Mammary epithelial cell (primary cell): ENCODE measurements at regions not wholly inside any gene's neighbourhood (a gene's known extent, or its start where the extent isn't known, plus 50 kb on each side); places are given as distances from the start of the nearest gene placed in this dataset.

Experiments used
- CTCF ChIP-seq, 2 donors: IDR thresholded peaks in 1 of 2; conservative IDR thresholded peaks in 1 of 2; 2 replicates each; pipeline ENCODE4 v1.5.1; 2011 to 2012; ENCODE audit warnings: inconsistent platforms in 2 of 2, low read length in 2 of 2, mild to moderate bottlenecking in 2 of 2, control low read depth in 1 of 2, low read depth in 1 of 2; ENCODE audit not compliant: insufficient read depth in 1 of 2; ENCODE audit errors: extremely low read depth in 1 of 2
- EZH2 ChIP-seq: IDR thresholded peaks from 2 replicates; pipeline ENCODE4 v1.6.1; 2012; ENCODE audit warnings: low read length, inconsistent platforms, borderline replicate concordance

GRCh38 chr21:38979271-38980121 is 173.8 kb downstream of the ETS2 start:
- TF ChIP-seq CTCF (conservative IDR thresholded peaks at IDR 0.05 in 1 of 2, IDR thresholded peaks at IDR 0.05 in 1 of 2; ENCODE audit: extremely low read depth in 1 of 2, insufficient read depth in 1 of 2, low read depth in 1 of 2, low read length in 2 of 2) = no peak
- TF ChIP-seq EZH2 = no peak
